ENCODE measurements at regions not wholly inside any gene's neighbourhood (a gene's known extent, or its start where the extent isn't known, plus 50 kb on each side); places are given as distances from the start of the nearest gene placed in this dataset.

GRCh38 chr2:23286031-23286757 lies 98.8 kb upstream of the KLHL29 start:
- Histone ChIP-seq H3K79me1 (ENCODE audit: low read depth in 1 of 2, low read length in 2 of 2) (no peaks in the 10 kb centered on the region), H2AK5ac (ENCODE audit: low read depth, low read length) (peak overlapping the region; percentile 11), H3K27ac (ENCODE audit: insufficient read depth, low read length) (peak overlapping the region; percentile 64; the same call in 1 of the 2 replicates), H3K4me3 (ENCODE audit: insufficient read depth, low read depth, low read length) (no peak overlapping the region), H2AK9ac (replicated peaks; ENCODE audit: low read depth, low read length, poor library complexity) (no peak overlapping the region), H4K20me1 (ENCODE audit: insufficient read depth, low read length) (no peaks in the 10 kb centered on the region), H3K23ac (ENCODE audit: low read depth, low read length) (peak overlapping the region; percentile 49; the same call in 1 of the 2 replicates), H3K4ac (ENCODE audit: low read depth, low read length) (peak overlapping the region; percentile 77), H2BK15ac (ENCODE audit: low read depth, low read length) (no peak overlapping the region; the same call in 2 of the 3 replicates), H2BK120ac (ENCODE audit: low read depth, low read length) (peak overlapping the region; percentile 79), H3K9ac (ENCODE audit: low read depth, low read length) (peak overlapping the region; percentile 18; the same call in 1 of the 2 replicates), H2BK5ac (ENCODE audit: low read depth, low read length, poor library complexity, severe bottlenecking) (peak overlapping the region; percentile 75), H2AFZ (replicated peaks; ENCODE audit: low read length, poor library complexity) (peak overlapping the region; percentile 35), H4K91ac (ENCODE audit: insufficient read depth, low read depth, low read length) (peak overlapping the region; percentile 63), H3K36me3 (ENCODE audit: control insufficient read depth, insufficient read depth, low read length) (no peaks in the 10 kb centered on the region), H2BK20ac (ENCODE audit: low read depth, low read length) (peak overlapping the region; percentile 42), H3K9me1 (ENCODE audit: insufficient read depth, low read length) (peaks cover 7% of the 10 kb centered on the region; the same call in 1 of the 2 replicates), H3K27me3 (ENCODE audit: control insufficient read depth, insufficient read depth, low read length) (no peaks in the 10 kb centered on the region), H3K14ac (replicated peaks; ENCODE audit: low read depth, low read length) (peak overlapping the region; percentile 80; the same call in 1 of the 2 replicates), H3K56ac (ENCODE audit: extremely low read depth, insufficient read depth, low read length) (no peak overlapping the region), H3K9me3 (ENCODE audit: control insufficient read depth, insufficient read depth, low read length) (no peaks in the 10 kb centered on the region), H3K4me2 (ENCODE audit: low read depth, low read length) (peak overlapping the region; percentile 15), H3K4me1 (ENCODE audit: control insufficient read depth, insufficient read depth, low read length) (peaks cover 9% of the 10 kb centered on the region), H4K8ac (ENCODE audit: low read depth in 2 of 2, low read length in 2 of 2) (peak overlapping the region; percentile 33 to 57; a peak in 2 of 4 replicates), H3K18ac (ENCODE audit: low read depth, low read length) (peak overlapping the region; percentile 61; the same call in 1 of the 2 replicates), H4K5ac (ENCODE audit: low read depth, low read length) (peak overlapping the region; percentile 38; the same call in 1 of the 2 replicates)
- dilution Hi-C loops (cut with HindIII; ENCODE audit: low sequenced_read_pairs, unreplicated experiment): no loop called here
- BruUV-seq (replicated peaks): no TSS peak
- in situ Hi-C loops (cut with MboI; ENCODE audit: low sequenced_read_pairs): no loop called here
- WGBS, 2 experiments (ENCODE audit: extremely low coverage in 2 of 2, insufficient read length in 1 of 2): no CpG with 5 or more reads among the region's 6 CpGs
- ChIA-PET POLR2A (ENCODE audit: unreplicated experiment) (no interaction called here), CTCF (no interaction called here)
- TF ChIP-seq RAD21 (IDR thresholded peaks at IDR 0.05; ENCODE audit: low read length) (no peak), MAFK (IDR thresholded peaks at IDR 0.05; ENCODE audit: low read depth, low read length) (no peak), BHLHE40 (IDR thresholded peaks at IDR 0.05; ENCODE audit: low read depth, low read length) (no peak), RCOR1 (IDR thresholded peaks at IDR 0.05; ENCODE audit: insufficient replicate concordance, low read length) (no peak), POLR2A (IDR thresholded peaks at IDR 0.05; ENCODE audit: low read depth, low read length) (no peak), SMC3 (IDR thresholded peaks at IDR 0.05; ENCODE audit: low read depth, low read length) (no peak), MXI1 (IDR thresholded peaks at IDR 0.05; ENCODE audit: borderline replicate concordance, low read depth, low read length) (no peak), CTCF (conservative IDR thresholded peaks at IDR 0.05; ENCODE audit: low read depth, low read length) (no peak)
- TF ChIP-seq, protein P1, sequence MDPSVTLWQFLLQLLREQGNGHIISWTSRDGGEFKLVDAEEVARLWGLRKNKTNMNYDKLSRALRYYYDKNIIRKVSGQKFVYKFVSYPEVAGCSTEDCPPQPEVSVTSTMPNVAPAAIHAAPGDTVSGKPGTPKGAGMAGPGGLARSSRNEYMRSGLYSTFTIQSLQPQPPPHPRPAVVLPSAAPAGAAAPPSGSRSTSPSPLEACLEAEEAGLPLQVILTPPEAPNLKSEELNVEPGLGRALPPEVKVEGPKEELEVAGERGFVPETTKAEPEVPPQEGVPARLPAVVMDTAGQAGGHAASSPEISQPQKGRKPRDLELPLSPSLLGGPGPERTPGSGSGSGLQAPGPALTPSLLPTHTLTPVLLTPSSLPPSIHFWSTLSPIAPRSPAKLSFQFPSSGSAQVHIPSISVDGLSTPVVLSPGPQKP (IDR thresholded peaks at IDR 0.05; ENCODE audit: borderline replicate concordance, low read depth, low read length): no peak
- intact Hi-C loops (cut with micrococcal nuclease): no loop called here
- no peak for DNase-seq
- peak; percentile 6 for ATAC-seq (ENCODE audit: low read depth)

Data from IMR-90 (cell line).